ENCODE measurements at regions not wholly inside any gene's neighbourhood (a gene's known extent, or its start where the extent isn't known, plus 50 kb on each side); places are given as distances from the start of the nearest gene placed in this dataset.

DNA sequence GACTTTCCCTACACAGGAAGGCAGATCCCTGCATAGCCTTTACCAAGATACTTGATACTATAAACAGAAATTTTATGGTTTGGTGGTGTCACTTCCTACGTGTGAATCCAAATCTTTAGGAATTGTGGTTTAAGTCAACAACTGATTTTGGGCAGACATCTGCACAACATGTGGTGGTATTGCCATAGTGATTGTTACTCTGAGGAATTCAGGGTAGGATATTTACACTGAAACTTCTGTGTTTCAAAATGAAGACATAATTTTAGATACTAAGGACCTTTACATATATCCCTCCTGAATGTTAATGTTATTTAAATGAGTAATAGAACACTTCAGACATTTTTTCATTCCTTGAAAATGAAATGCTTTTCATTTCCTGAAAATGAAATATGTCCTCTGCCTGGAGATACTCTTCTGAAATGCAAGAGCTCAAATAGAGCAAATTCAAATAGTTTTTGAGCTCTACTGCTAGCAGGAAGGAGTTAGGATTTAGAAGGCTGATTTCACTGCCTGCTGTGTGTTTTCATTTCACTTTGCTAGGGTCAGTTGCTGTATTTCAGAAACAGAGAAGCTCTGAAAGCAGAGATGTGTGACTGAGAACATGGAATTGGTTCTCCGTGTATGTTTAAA lies 77.2 kb downstream of the MDH1 start:
- DNase-seq (ENCODE audit: extremely low read depth, low read depth), result peak; percentile 97
- TF ChIP-seq, protein P1, sequence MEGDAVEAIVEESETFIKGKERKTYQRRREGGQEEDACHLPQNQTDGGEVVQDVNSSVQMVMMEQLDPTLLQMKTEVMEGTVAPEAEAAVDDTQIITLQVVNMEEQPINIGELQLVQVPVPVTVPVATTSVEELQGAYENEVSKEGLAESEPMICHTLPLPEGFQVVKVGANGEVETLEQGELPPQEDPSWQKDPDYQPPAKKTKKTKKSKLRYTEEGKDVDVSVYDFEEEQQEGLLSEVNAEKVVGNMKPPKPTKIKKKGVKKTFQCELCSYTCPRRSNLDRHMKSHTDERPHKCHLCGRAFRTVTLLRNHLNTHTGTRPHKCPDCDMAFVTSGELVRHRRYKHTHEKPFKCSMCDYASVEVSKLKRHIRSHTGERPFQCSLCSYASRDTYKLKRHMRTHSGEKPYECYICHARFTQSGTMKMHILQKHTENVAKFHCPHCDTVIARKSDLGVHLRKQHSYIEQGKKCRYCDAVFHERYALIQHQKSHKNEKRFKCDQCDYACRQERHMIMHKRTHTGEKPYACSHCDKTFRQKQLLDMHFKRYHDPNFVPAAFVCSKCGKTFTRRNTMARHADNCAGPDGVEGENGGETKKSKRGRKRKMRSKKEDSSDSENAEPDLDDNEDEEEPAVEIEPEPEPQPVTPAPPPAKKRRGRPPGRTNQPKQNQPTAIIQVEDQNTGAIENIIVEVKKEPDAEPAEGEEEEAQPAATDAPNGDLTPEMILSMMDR (IDR thresholded peaks at IDR 0.05; ENCODE audit: low read depth, low read length, missing control alignments), result no peak
- 0 out of 2 replicates have a peak overlapping the region, but pooled peaks have one; percentile 13 for H3K4me3 ChIP-seq (replicated peaks; ENCODE audit: low read depth, low read length)

- no peak overlapping the region for H3K4me3 ChIP-seq (replicated peaks; ENCODE audit: low read depth, low read length)
- TF ChIP-seq, protein P1 (IDR thresholded peaks at IDR 0.05; ENCODE audit: low read depth, low read length, missing control alignments), result no peak
- DNase-seq (ENCODE audit: extremely low read depth, low read depth), result no peak
Measured at GRCh38 chr2:63667132-63667700, 78.5 kb downstream of the MDH1 start.

DNA sequence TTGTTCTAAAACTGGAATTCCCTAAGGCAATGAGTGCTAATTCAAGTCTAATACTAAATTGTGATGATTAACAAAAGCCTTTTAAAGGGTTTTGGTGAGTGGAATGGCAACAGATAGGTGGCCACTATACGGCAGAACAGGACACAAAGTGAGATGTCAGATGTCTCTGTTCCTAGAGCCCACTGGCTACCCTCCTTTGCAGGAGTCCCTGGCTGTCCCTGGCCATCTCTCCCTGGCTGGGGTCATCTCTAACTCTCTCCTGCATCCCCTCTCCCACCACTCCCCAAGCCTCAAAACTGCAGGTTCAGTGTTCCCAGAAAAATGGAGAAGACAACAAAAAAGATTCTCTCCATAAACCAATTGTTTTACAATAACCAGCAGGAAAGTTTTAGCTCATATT lies 79.2 kb downstream of the MDH1 start:
- no peak for DNase-seq (ENCODE audit: extremely low read depth, low read depth)
- no peak overlapping the region for H3K4me3 ChIP-seq (replicated peaks; ENCODE audit: low read depth, low read length)

DNA sequence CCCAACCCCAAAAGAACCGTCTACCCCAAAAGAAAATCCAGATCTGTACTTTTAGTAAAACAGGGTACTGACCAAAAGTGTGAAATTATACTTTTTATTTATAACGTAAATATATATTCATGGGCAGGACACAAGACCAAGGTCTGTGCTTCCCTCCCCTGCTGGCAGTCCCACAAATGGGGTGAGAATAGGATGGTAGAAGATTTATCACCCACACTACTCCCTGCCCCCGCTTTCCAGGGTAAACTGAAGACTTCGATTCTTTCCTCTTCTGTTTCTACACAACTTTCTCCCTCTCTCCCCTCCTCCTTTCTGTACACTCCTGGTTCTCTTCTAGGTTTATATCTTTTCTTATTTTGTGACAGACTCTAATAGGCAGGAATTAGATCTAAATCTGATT lies 79.7 kb downstream of the MDH1 start:
- H3K4me3 ChIP-seq (replicated peaks; ENCODE audit: low read depth, low read length), result no peak overlapping the region
- TF ChIP-seq, protein P1 (IDR thresholded peaks at IDR 0.05; ENCODE audit: low read depth, low read length, missing control alignments), result no peak
- no peak for DNase-seq (ENCODE audit: extremely low read depth, low read depth)

More for the DNA sequence above, 79.2 kb downstream of the MDH1 start:
- TF ChIP-seq, protein P1 (IDR thresholded peaks at IDR 0.05; ENCODE audit: low read depth, low read length, missing control alignments), result no peak

DNA sequence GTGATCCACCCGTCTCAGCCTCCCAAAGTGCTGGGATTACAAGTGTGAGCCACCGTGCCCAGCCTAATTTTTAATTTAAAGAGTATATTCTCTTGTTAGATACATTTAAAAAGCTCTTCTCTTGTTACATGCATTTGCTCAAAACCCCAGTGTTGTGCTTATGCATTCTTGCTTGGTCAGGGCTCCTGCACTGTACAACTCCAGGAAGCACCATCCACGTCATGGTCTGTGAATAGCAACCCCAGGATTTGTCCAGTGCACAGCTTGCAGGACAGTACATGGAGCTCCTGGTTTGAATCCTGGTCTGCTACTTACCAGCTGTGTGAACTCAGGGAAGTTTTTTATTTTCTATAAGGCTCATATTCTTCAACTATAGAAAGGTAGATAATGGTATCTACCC lies 80.8 kb downstream of the MDH1 start:
- no peak overlapping the region for H3K4me3 ChIP-seq (replicated peaks; ENCODE audit: low read depth, low read length)
- TF ChIP-seq, protein P1 (IDR thresholded peaks at IDR 0.05; ENCODE audit: low read depth, low read length, missing control alignments), result no peak
- DNase-seq (ENCODE audit: extremely low read depth, low read depth), result no peak

DNA sequence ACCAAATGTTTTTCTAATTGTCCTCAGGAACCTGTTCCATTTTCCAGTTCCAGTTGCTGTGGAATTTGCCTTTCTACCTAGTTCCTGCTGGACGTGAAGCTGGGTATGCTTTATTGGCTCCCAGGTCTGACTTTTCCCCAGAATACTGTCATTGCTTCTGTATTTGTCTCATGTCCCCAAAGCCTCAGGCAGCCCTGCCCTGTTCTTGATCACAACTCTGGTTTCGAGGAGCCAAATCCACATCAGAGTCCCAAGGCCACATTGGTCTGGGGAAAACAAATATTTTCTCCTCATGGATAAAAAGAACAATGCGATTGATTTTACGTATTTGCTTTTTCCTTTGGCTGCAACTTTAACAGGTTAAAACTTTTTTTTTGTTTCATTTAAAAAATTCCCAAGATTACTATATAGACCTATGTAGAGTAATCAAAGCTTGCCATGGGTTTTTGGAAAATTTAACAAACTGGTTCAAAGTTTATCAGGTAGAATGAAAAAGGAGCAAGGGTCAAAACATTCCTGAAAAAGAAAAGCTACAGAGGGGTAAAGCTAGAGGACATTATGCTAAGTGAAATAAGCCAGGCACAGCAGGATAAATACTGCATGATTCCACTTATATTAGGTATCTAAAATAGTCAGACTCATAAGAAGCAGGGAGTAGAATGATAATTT lies 85.2 kb downstream of the MDH1 start:
- no peak for DNase-seq (ENCODE audit: extremely low read depth, low read depth)
- TF ChIP-seq, protein P1 (IDR thresholded peaks at IDR 0.05; ENCODE audit: low read depth, low read length, missing control alignments), result no peak
- no peak overlapping the region for H3K4me3 ChIP-seq (replicated peaks; ENCODE audit: low read depth, low read length)

Measured in HFF-Myc (cell line).